ENCODE measurements at regions not wholly inside any gene's neighbourhood (a gene's known extent, or its start where the extent isn't known, plus 50 kb on each side); places are given as distances from the start of the nearest gene placed in this dataset.
"Not testable (repeated sequence)": the region's sequence is repeated elsewhere in the genome, so short reads cannot be mapped to it uniquely, and the experiment has no call there.

- TF ChIP-seq, protein P1, sequence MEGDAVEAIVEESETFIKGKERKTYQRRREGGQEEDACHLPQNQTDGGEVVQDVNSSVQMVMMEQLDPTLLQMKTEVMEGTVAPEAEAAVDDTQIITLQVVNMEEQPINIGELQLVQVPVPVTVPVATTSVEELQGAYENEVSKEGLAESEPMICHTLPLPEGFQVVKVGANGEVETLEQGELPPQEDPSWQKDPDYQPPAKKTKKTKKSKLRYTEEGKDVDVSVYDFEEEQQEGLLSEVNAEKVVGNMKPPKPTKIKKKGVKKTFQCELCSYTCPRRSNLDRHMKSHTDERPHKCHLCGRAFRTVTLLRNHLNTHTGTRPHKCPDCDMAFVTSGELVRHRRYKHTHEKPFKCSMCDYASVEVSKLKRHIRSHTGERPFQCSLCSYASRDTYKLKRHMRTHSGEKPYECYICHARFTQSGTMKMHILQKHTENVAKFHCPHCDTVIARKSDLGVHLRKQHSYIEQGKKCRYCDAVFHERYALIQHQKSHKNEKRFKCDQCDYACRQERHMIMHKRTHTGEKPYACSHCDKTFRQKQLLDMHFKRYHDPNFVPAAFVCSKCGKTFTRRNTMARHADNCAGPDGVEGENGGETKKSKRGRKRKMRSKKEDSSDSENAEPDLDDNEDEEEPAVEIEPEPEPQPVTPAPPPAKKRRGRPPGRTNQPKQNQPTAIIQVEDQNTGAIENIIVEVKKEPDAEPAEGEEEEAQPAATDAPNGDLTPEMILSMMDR (IDR thresholded peaks at IDR 0.05; ENCODE audit: poor library complexity, severe bottlenecking) = not testable (repeated sequence)
- not testable (repeated sequence) for TF ChIP-seq POLR2AphosphoS5 (IDR thresholded peaks at IDR 0.05); TAF1 (IDR thresholded peaks at IDR 0.05; ENCODE audit: low read depth); EZH2 (IDR thresholded peaks at IDR 0.05; ENCODE audit: borderline replicate concordance, insufficient read depth, low read length, poor library complexity, severe bottlenecking); EP300 (conservative IDR thresholded peaks at IDR 0.05; ENCODE audit: poor library complexity, severe bottlenecking); REST (IDR thresholded peaks at IDR 0.05; ENCODE audit: borderline replicate concordance); MXI1 (conservative IDR thresholded peaks at IDR 0.05; ENCODE audit: poor library complexity, severe bottlenecking)
Measured at GRCh38 chr1:201645000-201645399, 106.1 kb downstream of the NAV1 start.
